Ishikawa (cell line): ENCODE measurements at regions not wholly inside any gene's neighbourhood (a gene's known extent, or its start where the extent isn't known, plus 50 kb on each side); places are given as distances from the start of the nearest gene placed in this dataset.

ENCODE experiments used
- CEBPB ChIP-seq: IDR thresholded peaks from 2 replicates; pipeline ENCODE4 v1.6.1; 2012
- CREB1 ChIP-seq: IDR thresholded peaks from 2 replicates; pipeline ENCODE4 v1.6.1; 2012; ENCODE audit warnings: low read depth
- EP300 ChIP-seq: IDR thresholded peaks from 2 replicates; pipeline ENCODE4 v1.6.1; 2012; ENCODE audit warnings: borderline replicate concordance
- FOXM1 ChIP-seq: IDR thresholded peaks from 2 replicates; pipeline ENCODE4 v1.6.1; 2012; ENCODE audit warnings: low read depth, borderline replicate concordance
- NFIC ChIP-seq: IDR thresholded peaks from 2 replicates; pipeline ENCODE4 v1.6.1; 2012
- RAD21 ChIP-seq: IDR thresholded peaks from 2 replicates; pipeline ENCODE4 v1.6.1; 2012; ENCODE audit warnings: low read depth
- REST ChIP-seq: IDR thresholded peaks from 2 replicates; pipeline ENCODE4 v1.6.1; 2012; ENCODE audit warnings: low read depth, mild to moderate bottlenecking
- TAF1 ChIP-seq: IDR thresholded peaks from 2 replicates; pipeline ENCODE4 v1.6.1; 2012; ENCODE audit warnings: low read depth, mild to moderate bottlenecking
- TCF12 ChIP-seq: IDR thresholded peaks from 2 replicates; pipeline ENCODE4 v1.6.1; 2012; ENCODE audit warnings: low read depth
- TEAD4 ChIP-seq: IDR thresholded peaks from 2 replicates; pipeline ENCODE4 v1.6.1; 2012
- YY1 ChIP-seq: IDR thresholded peaks from 2 replicates; pipeline ENCODE4 v1.6.1; 2012; ENCODE audit warnings: low read depth
- ZBTB7A ChIP-seq: IDR thresholded peaks from 2 replicates; pipeline ENCODE4 v1.6.1; 2012; ENCODE audit warnings: low read depth
- TF ChIP-seq, protein P1 (sequence below): IDR thresholded peaks from 2 replicates; pipeline ENCODE4 v1.6.1; 2012

- no peak for TF ChIP-seq RAD21
- no peak for TF ChIP-seq CEBPB
- no peak for TF ChIP-seq NFIC
- TF ChIP-seq REST = no peak
- no peak for TF ChIP-seq TEAD4
- TF ChIP-seq EP300 = no peak
- no peak for TF ChIP-seq YY1
- no peak for TF ChIP-seq TAF1
- no peak for TF ChIP-seq FOXM1
- TF ChIP-seq, protein P1, sequence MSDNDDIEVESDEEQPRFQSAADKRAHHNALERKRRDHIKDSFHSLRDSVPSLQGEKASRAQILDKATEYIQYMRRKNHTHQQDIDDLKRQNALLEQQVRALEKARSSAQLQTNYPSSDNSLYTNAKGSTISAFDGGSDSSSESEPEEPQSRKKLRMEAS = no peak
- TF ChIP-seq ZBTB7A = no peak
- no peak for TF ChIP-seq TCF12
- no peak for TF ChIP-seq CREB1
Observed at GRCh38 chr6:34633256-34633655, 63.3 kb downstream of the ILRUN start.
